HuH-7 (cell line): ENCODE measurements at regions not wholly inside any gene's neighbourhood (a gene's known extent, or its start where the extent isn't known, plus 50 kb on each side); places are given as distances from the start of the nearest gene placed in this dataset.

Experiments used
- DNase-seq: peaks from one replicate; pipeline ENCODE4 v3.0.0; 2011; ENCODE audit warnings: low spot score

DNA sequence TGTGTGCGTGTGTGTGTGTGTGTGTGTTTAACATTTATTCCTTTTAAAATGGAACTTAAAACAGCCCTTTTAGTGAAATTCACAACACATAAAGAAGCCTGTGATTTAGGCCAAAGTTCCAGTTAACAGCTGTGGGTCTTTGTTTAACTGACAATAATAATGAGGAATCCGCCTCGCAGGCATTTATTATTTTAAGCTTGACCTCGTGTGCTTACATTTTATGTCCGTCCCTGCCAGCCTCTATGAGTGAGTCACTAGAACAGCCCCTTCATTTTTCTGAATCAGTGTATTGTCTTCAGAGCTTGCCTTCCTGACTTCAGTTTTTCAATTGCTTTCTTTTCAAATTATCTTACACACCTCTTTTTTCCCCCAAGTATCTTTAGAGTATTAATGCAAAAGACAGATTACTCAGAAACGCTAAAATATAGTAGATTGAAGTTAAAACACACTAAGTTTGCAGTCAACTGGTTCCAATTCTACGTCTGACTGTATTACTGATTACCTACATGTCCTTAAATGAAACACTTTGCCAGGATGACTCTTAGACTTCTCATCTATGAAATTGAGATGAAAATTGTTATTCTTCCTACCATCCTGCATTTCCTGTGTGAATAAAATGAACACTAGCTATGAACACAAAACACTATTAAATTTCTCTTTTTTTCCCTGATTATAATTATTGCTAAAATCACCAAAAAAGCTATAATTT, 319.6 kb upstream of the HS3ST1 start:
- no peak for DNase-seq

DNA sequence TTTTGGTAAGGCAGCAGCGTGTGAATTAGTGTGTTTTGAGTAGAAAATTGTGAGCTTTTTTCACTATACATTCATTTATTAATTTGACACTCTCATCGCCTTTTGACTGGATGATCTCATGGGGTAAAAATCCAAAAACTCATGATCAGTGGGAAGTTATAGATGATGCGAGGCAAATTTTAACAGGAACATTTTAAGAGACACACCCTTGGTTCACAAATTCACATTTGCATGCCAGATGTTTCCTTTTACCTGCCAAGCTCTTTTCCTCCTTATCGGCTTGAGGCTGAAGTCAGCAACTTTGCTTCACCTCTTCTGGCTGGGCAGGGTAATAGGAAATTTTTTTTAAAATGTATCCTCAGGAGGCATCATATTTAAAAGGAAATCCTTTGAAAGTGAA, 318.0 kb upstream of the HS3ST1 start:
- no peak for DNase-seq

DNA sequence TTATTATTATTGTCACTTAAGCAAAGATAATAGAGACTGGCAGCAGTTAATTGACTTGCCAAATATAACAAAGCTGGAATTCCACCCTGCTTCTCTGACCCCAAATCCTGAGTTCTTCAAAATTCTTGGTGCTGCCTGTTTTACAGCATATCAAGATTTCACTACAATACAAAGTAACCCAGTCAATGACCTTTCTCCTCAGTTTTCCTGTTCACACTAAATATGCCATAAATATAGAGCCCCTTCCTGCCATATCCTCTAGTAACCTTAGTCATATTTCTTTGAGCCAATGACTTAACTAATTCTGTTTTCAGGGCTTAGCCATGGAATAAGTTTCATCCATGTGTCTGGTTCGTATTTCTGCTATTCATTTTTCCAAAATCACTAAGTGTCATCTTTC, 315.3 kb upstream of the HS3ST1 start:
- DNase-seq: no peak

DNA sequence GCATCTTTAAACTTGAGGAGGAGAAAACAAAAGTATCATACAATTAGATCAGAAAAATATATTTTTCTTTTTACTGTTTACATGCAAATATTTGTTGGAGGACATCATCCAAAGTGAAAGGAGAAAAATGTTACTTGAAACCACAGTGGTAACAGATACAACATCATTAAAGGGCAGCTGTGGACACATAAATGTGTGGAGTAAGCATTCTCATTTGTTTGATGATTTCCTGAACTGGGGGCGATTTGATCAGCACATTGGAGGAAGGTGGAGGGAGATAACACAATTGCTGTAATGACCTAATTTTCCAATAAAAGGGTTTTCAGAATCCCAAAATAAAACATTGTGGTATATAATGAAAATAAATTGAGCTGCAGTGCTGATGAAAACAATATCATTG, 314.5 kb upstream of the HS3ST1 start:
- DNase-seq: no peak

DNA sequence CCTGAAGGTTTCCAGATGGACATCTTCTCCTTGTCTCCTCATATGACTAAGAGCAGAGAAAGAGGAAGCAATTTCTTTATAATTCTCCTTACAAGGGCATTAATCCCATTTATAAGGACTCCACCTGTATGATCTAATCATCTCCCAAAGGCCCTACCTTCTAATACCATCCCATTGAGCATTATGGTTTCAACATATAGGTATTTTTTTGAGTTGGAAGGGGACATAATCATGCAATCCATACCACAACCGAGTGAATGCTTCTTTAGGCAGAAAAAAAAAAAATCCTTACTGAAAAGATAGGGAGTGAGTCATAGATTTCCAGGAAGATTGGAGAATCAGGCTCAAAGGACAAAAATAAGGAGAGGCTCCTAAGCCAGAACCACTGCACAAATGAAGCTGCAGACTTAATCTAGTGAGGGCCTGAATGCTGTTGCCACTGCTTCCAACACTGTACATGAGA, 312.5 kb upstream of the HS3ST1 start:
- no peak for DNase-seq

DNA sequence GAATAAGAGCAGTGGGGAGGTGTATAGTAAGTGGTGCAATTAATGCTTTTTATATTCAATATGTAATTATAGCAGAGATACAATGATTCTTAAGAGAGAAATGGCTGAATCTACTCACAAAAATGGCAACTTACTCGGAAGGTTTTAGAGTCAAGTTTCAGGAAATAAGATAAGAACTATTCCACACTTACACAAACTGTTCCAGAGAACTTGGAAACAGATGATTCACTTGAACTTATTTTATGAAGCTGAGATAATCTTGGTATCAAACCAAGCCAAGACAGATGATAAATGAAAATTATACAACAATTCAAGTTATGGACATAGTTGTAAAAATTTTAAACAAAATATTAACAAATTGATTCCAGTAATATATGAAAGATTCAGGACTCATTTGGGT, 311.3 kb upstream of the HS3ST1 start:
- no peak for DNase-seq

DNA sequence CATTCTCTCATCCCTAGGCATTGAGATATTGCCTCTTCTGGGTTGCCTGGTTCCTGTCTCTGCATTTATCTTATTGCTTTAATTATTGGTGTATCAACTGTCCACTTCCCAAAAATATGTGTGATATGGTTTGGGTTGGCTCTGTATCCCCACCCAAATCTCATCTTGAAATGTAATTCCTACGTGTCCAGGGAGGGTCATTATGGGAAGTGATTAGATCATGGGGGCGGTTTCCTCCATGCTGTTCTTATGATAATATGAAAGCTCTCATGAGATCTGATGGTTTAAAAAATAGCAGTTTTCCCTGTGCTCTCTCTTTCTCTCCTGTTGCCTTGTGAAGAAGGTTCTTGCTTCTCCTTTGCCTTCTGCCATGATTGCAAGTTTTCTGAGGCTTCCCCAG, 308.3 kb upstream of the HS3ST1 start:
- DNase-seq: no peak

DNA sequence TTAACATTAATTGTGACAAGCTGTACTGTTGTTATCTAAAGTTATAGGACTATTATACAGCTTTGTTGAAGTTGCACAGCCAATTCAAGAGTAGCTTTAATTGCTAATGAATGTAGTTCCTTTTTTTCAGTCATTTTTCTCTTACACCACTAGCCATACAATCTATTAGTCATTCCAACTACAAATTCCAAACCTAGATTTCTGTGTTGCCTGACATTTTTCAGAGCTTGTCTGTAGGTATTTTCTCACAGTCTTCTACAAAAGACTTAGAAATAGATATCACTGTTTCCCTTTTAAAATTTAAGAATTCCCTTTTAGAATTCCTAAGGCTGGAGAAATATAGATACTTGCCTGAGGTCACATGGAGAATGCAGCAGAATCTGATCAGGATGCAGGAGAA, 307.0 kb upstream of the HS3ST1 start:
- no peak for DNase-seq

DNA sequence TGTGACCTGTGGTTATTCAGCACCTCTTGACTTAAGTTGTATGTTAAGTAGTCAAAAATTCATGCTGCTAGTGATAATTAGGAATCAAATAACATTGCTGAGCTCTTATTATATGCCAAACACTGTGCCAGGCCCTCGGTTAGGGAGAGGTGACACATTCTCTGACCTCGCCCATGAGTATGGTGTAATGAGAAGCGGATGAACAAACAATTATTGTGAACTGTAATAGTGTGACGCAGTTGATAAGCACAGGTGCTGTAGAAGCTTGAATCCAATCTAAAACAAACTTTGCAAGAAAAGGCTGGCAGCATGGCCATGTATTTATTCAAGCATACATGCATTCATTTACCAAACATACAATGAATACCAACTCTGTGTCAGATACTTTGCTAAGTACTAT, 303.5 kb upstream of the HS3ST1 start:
- DNase-seq: no peak

DNA sequence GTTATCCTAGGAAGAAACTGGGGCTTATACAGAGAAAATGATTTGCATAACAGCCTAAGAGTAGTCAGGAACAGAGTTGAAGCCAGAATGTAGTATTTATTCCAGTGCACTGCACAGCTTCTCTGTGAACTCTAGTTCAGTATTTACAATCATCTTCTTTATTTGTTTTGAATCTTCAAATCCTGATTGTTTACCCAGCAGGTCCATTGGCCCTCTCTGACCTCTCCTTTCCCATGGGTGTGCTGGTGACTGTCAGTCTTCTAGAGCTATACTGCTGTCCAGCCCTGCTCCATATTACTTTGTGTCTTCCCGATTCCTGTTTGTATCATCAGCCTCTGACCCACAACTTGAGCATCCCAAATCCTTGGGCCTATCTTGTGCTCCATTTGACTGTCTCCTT, 301.9 kb upstream of the HS3ST1 start:
- DNase-seq: peak; percentile 12

DNA sequence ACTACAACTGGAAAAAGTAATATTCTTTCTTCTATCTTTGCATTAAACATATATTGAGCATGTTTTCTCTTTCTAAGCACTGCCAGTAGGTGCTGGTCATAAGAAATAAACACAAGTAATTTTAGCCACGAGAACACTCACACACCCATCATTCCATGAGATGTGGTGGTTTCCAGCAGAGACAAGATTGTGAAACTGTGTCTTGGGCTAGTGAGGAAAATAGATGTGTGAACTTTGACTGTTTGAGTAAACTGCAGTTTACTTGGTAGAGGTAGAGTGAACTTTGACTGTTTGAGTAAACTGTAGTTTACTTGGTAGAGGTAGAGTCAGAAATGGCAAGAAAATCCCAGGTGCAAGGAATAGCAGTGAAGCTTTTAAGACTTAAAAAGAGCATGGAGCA, 300.9 kb upstream of the HS3ST1 start:
- DNase-seq: peak; percentile 12

DNA sequence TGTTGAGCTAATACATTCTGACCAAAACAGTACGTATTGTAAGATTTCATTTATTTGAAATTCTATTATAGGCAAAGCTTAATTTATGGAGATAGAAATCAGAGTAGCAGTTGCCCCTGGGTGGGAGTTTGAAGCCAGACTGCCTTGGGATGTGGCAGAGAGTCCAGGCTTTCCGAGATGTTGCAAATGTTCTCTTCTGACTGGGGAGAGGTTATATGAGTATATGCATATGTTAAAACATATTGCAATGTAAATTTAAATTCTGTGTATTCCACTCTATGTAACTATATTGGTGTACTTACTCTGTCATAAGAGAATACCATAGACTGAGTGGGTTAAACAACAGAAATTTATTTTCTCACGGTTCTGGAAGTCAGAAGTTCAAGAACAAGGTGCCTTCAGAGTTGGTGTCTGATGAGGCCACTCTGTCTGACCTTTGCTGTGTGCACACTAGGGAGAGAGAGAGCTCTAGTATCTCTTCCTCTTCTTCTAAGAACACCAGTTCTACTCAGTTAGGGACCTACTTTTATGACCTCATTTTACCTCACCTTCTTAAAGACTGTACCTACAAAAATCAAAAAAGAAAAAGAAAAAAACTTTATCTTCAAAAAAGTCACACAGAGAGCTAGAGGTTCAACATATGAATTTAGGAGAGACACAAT, 299.3 kb upstream of the HS3ST1 start:
- no peak for DNase-seq

DNA sequence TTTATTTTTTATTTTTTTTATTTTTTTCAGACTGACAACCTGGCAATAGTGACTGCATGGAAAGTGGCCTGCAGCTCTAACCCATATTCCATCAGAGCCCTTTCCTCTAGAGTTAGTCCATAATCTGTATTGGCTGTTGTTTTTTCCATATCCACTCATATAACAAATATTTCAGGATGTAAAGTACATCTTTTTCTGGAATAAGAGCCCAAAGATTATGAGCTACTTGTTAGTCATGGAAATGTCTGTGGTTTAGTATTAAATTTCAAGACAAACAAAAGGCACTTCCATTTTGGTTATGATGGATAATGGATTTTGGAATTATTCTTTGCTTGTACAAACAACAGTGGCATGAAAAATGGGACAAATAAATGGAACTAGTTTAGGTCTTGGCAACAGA, 296.0 kb upstream of the HS3ST1 start:
- DNase-seq: no peak

DNA sequence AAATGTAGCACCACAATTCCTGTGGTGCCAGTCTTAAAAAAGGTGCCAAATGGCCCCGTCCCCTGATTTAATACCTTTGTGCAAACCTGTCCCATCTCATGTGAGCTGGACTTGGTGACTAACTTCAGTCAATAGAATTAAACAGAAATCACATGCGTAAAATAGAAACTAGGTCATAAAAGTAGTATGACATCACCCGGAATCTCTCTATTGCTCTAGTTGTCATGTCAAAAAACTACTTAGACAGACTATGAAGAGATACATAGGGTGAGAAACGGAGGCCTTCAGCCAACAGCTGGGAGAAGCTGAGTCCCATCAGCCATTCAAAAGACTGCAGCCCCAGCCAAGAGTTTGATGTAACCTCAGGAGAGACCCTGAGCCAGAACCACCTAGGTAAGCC, 293.5 kb upstream of the HS3ST1 start:
- DNase-seq: no peak

DNA sequence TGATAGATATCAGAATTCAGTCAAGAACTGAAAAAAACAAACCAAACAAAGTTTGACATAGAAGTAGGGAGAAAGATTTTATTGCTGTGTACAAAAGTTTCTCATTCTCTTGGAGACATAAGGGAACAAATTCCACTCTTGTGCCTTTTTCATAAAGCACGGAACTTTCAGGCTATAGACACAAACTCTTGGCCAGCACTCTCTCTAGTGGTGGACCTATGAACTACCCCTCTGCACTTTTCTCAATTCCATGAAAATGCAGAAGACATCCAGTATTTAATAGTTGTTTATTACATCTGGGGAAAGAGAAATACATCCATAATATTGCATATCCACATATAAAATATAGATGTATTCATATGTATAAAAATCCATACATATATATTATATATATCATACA, 291.6 kb upstream of the HS3ST1 start:
- peak; percentile 26 for DNase-seq

DNA sequence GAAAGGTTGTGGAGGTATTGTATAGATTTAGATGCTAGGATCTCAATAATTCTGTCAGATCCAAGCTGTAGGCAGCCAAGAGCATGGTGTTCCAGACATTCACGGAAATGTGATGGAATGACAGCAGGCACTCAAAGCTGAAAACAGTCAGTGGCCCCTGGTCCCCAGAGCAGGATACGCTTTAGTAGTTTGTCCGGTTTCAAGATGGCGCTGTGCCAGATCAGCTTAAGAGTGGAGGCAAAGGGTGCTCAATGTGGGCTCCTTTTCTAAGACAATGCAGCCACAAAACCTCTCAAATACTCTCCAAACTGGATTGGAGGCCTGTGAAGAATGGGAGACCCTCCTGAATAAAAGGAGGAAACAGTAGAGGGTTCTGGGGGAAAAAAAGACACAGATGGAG, 291.2 kb upstream of the HS3ST1 start:
- no peak for DNase-seq

DNA sequence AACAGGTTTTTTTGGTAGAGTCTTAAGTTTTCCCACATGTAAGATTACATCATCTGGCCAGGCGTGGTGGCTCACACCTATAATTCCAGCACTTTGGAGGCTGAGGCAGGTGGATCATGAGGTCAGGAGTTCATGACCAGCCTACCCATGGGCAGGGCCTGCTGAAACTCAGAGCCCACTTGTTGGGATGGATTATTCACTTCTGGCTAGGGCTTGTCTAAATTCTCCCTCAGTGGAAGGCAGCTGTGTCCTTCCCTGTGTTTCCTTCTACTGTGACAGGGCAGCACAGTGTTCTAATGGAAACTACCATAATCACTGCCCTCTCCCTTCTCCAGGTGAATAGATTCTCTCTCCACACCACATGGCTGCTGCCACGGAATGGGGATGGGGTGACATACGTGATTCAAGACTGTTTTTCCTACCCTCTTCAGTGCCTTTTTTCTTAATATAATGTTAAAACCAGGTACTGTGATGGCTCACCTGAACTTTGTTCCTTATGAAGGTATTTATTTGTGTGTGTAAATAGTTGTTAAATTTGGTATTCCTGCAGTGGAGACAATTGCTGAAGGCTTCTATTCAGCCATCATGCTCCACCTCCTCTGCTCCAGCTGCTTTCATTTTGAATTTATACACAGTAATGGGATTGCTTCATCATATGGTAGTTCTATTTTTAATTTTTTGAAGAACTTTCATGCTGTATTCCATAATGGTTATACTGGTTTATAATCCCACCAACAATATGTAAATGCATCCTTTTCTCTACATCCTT, 287.2 kb upstream of the HS3ST1 start:
- no peak for DNase-seq

DNA sequence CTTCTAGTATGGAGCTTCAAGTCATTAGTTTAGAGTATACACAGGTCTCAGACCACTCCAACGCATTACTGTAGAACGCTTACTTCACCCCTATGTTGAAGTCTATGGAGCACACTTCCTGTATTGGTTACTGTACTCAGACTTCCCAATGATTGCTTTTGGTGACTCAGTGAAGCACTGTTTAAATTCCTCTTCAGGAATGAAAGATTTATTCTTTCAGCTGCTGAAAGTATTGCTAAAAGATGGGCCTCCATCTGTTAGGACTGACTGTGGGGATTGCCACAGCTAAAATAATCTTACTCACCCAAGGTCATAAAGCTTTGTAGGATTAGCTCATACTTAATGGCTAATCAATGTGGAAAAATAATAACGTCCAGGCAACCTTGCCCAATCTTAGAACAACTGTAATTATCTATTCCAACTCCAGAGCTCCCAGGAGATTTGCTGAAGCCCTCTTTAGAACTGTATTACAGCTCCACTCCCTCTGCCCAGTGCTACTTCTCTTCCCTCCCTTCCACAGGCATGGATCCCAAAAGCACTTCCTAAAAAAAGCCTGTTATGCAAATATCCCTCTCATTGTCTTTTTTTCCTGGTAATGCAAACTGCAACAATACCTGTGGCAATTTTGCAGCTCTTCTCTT, 281.9 kb upstream of the HS3ST1 start:
- no peak for DNase-seq

DNA sequence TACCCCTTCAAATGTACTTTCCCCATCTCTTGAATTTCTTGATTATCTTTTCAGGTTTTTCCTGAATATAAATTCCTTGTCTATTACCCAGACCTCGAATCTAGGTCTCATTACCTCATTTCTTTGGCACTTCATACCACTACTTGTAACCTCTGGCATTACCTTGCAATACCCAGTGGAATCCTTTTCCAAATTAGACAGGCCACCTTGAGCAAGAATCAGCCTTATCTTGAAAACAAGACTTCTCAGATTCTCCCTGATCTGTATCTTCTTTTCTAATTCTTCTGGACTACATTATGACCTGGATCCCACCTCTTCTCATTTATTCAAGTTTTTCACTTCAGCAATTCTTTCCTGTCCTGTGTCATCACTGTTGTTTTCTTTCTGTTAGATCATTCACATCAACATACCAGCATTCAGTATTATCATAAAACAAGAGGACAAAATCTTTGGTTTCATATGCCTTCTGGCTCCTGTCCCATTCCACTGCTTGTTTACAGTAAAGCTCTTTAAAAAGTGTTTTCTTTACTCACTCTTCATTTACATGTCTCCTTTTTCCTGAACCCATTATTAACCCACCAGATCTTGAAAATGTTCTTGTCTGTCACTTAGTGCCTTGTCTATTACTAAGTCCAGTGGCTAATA, 275.6 kb upstream of the HS3ST1 start:
- no peak for DNase-seq

DNA sequence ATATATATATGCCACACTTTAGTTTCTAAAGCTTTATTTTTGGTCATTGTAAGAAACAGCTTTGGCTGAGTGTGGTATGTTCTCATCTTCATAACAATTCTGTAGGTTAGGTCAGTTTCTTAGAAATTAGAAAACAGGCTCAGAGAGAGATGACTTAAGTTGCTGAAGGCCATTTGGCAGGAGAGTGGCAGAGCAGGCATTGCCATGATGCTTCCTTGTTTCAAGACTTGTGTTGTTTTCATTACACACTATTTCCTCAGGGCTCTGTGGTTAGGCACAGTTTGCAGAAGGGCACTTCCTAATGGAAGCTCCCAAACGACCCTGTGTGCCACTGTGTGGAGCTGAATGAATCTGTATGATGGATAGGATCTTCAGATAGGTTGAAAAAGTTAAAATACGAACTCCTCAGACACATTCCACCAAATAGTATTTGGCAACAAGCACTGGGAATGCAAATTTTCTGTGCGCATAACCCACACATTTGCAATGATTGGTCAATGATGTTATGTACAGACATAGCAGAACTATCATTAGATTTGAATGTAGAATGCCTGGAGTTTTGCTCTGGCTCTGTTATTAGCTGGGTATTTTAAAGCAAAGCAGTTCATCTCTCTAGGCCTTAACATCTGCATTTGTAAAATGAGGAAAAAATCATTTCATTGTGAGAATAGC, 274.3 kb upstream of the HS3ST1 start:
- no peak for DNase-seq

DNA sequence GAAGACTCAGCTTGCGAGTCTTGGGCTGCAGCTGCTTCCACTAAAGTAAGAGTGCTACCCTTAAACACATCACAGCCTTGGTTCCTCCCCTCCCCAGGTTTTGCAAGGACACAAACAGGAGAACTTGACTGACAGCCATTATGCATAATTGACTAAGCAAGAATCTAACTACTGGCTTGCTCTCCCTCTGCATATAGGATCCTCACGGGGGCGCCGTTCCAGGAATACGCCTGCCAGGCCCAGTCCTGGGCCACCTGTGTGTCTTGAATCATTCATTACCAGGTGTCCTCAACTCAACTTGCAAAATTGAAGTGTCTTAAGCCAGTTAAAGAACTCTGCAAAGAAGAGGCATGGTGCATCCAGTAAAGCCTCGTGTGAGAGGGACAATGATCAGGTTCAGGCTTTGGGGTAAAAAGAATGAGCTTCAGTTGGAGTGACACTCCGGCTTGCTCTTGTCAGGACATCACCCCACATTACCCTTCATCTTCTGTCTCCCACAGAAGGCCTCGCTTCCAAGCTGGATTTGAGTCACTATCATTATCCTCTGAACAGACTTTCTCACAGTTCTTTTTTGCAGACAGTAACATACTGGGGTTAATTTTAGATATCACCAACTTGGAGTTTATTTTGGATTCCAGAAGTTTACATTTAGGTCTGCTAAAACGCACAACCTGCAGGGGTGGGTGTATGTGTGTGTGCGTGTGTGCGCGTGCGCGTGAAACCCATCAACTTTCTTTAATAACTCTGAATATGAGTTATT, 273.5 kb upstream of the HS3ST1 start:
- DNase-seq: no peak
